Lower leg skin (tissue), 3 donors: ENCODE measurements at regions not wholly inside any gene's neighbourhood (a gene's known extent, or its start where the extent isn't known, plus 50 kb on each side); places are given as distances from the start of the nearest gene placed in this dataset.

Experiments used
- POLR2A ChIP-seq, 2 donors: fragments of 450-650 bp; IDR thresholded peaks; one replicate each; pipeline ENCODE4 v1.6.1; 2016 to 2017; ENCODE audit warnings: antibody characterized with exemption in 2 of 2, mild to moderate bottlenecking in 1 of 2, moderate library complexity in 1 of 2
- TF ChIP-seq, protein P1 (sequence below), 3 donors: fragments of 450-650 bp; IDR thresholded peaks; one replicate each; pipeline ENCODE4 v1.5.1; 2016; ENCODE audit warnings: antibody characterized with exemption in 3 of 3, mild to moderate bottlenecking in 3 of 3, moderate library complexity in 2 of 3

DNA sequence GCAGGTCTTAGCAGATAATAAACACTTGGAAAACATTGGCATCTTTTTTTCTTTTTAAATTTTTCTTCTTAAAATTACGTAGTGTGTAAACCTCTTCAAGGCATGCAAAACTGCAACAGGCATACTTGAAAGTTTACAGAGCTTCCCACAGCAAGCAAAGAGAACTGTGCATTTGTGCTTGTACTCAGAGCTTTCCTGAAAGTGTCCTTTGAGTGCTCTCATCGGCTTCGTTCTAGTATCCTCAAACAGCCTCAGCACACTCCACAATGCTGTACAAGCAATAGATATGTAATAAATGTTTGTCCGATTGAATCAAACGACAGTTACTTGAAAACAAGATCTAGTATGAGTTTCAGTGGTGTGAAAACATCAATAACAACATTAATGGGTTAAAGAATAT lies 227.5 kb downstream of the PAPSS1 start:
- TF ChIP-seq, protein P1, sequence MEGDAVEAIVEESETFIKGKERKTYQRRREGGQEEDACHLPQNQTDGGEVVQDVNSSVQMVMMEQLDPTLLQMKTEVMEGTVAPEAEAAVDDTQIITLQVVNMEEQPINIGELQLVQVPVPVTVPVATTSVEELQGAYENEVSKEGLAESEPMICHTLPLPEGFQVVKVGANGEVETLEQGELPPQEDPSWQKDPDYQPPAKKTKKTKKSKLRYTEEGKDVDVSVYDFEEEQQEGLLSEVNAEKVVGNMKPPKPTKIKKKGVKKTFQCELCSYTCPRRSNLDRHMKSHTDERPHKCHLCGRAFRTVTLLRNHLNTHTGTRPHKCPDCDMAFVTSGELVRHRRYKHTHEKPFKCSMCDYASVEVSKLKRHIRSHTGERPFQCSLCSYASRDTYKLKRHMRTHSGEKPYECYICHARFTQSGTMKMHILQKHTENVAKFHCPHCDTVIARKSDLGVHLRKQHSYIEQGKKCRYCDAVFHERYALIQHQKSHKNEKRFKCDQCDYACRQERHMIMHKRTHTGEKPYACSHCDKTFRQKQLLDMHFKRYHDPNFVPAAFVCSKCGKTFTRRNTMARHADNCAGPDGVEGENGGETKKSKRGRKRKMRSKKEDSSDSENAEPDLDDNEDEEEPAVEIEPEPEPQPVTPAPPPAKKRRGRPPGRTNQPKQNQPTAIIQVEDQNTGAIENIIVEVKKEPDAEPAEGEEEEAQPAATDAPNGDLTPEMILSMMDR (IDR thresholded peaks at IDR 0.05): no peak
- no peak for TF ChIP-seq POLR2A (IDR thresholded peaks at IDR 0.05)
